HG03460 (cell line): ENCODE measurements at regions not wholly inside any gene's neighbourhood (a gene's known extent, or its start where the extent isn't known, plus 50 kb on each side); places are given as distances from the start of the nearest gene placed in this dataset.

Experiments used
- ATAC-seq: cut with Tn5 transposase; IDR thresholded peaks from one replicate; pipeline ENCODE4 v1.9.1; 2021; ENCODE audit not compliant: unreplicated experiment

DNA sequence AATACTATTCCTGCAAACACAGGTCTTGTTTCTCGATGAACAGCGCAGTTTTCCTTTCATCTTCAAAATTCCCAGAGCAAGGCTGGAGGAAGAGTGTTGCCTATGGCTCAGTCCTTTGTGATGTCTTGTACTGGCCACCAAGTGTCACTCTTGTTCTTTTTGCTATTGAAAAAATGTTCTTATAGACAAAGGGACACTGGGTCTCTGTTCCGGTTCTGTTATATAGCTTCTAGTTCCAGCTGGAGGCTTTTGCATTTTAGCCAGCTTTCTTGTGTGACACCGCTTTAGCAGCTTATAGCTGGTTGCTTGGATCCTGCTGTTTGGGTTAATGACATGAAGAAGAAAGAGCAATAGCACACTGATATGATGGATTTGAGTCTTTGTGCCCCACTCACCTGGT, 343.7 kb upstream of the KCNN2 start:
- no peak for ATAC-seq

DNA sequence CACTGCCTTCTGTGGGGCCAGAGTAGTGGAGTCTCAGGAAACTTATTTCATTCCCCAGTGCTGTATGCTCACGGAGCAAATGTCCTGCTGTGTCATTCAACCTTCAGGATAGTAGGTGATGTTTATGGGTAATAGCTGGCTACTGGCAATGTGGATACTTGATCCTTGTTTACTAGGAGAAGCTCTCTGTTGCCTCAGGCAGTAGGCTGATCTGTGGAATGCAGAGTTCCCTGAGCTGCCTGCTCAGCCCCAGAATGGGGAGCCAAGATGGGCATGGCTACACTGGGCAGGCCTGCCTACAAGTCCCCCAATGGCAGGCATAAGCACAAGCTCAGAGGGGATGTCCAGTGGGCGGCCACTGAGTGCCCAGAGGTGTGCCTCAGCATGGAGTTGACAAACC, 323.1 kb upstream of the KCNN2 start:
- ATAC-seq, result no peak

DNA sequence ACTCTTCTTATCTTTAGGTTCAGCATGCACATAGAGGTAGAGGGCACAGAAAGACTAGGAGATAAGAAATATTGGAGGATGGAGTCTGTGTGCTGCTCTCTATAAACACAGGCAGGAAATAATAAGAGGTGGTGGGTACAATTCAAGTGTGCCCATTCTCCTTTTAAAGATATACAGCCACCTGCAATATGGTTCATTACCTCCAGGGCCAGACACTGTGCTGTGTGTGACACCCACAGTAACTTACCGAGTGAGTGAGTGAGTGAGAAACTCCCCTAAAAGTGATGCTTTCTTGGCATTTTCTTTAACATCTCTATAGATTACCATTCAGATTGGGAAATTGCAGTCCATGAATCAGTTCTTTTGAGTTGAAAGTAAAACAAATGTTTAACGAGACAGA, 311.8 kb upstream of the KCNN2 start:
- no peak for ATAC-seq

DNA sequence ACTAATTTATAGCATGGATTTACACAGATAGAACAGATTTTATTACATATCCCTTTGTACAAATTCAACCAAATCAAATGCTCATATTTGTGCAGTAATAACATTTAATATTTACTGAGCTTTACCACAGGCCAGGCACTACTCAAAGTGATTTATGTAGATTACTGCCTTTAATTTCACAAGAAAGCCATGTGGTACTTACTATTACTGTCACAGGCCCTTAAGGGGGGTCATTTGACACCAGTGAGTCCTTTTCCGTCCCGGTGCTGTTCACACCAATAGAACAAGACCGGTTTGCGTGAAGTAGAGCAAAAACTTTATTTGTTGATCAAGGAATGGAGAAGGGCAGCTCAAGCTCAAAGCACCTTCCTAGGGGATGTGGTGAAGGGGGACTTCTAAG, 308.5 kb upstream of the KCNN2 start:
- no peak for ATAC-seq

DNA sequence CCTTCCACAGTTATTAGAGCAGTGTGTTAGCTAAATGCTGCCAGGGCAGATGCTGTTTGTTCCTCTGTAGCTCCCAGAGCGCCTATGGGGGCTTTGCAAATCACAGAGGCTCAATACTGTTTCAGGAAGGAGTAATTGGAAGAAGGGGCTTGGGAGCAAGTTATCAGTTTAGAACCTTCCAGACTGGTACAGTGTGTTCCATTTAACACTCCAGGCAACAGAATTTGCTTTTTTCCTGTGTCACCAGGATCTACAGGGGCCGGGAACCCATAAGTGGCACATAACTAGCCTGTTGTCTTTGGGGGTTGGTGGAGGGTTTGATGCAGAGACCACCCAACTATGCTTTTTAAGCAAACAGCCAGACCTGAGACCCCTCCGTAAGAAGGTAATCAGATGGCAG, 307.3 kb upstream of the KCNN2 start:
- ATAC-seq, result no peak

DNA sequence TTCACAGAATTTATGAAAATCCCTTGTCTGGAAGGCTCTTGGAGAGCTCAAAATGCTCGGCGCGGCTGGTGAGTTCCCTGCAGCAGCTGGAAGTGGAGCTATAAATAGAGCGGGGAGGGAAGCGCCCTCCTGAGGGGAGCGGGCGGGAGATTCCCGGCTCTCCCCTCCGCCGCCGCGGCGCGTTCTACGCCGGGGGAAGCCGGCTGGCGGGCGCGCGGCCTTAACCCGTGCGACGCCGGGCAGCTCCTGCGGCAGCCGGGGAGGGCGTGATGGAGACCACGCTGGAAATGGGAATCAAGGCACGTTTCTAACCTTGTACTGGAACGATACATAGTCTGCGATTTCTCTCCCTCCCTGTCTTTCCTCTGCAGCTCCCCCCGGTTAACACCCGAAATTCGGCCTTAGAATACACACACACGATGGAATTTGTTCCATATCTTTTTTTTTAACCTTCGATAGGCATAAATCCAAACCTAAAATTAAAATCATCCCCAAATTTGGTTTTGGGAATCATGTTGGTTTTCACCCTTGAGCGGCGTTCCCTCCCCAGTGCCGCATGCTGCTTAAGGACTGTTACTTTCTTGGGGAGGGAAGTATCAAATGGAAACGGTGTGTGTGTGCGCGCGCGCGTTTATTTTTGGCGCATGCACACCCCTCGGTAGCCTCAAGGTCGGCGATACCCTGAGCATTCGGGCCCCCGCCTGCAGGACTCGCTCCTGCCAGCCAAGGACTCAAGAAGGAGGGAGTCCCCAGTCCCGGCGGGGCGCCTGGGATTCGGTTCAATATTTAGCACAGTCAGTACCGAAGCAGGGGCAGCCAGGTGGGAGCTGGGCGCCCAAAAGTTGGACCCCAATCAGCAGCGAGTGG, 306.3 kb upstream of the KCNN2 start:
- no peak for ATAC-seq

DNA sequence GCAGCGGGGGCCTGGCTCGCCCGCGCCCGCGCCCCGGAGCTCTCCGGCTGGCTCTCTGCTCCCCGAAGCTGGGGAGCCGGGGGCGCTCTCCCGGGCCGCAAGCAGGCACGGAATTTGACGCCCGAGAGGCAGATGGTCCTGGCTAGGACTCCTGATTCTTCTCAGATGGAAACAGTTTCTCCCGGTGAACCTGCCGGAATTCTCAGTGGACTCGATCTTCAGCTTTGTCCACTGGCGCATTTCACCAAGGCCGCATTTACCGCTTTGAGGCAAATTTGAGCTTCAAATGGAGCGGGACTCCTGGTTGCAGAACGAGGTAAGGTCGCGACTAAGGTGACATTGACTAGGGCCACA, 305.7 kb upstream of the KCNN2 start:
- no peak for ATAC-seq

DNA sequence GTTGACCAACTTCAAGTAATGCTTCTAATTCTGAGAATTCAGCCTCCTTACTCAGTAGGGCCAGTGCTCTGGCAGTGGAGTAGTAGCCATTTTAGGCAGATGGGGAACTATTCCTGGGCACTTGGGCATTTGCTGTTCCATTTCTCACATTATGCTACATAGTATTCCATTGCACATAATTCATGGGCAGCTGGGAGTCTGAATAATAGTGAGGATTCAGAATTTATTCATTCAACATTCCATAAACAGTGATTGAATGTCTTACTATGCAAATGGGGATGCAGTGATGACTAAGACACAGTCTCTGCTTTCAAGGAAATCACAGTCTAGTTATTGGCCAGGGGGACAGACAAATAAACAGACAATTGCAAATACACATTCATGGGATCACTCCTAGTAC, 301.0 kb upstream of the KCNN2 start:
- no peak for ATAC-seq

DNA sequence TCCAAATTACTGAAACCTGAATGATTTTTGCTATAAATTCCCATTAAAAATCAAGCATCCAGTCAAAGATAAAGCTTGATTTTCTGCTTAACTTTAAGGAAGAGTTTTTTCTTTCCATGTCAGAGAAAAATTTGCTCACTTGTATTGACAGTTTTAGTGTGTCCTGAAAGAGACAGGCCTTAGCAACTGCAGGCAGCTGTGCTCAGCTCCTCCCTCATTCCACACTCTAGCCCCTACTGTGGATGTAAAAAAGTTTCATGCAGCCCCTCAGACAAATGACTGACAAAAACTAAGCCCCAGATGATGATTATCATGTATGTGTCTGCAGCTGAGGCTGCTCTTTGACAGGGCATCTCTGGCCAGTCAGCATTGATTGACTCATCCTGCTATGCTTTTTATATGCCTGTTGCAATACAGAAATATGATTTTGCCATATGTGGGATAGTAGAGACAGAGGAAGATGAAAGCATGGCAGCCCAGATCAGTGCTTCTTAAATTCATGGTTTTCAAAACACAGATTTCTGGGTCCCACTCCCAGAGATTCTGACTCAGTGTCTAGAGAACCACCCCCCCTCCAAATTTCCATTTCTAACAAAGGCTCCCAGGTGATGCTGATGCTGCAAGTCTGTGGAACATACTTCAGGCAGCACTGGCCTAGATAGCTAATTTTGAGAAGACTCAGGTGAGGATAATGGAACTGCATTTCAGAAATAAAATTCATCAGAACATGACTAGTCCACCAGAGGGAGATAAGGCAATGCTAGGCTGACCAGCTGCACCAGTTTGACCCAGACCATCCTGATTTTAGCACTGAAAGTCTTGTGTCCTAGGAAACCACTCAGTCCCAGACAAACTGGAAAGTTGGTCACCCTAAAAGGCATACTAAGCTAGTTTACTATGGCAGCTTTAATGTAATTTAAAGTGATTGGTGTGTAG, 298.7 kb upstream of the KCNN2 start:
- no peak for ATAC-seq

DNA sequence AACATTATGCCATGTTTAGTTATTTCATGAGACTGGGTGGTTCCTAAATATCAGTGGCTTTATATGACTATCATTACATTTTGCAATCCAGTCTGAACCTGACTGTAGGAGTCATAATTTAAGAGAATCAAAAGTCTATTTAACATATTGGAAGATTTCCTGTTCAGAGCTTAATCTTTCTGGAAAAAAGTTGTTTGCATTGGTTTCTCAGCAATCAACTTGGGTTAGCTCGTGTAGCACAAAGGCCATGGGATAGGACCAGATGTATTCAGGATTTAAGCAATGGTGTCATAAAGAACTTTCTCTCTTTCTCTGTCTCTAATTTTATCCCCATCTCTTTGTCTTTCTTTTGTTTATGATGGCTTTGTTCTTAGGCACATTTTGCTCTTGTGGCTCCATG, 296.0 kb upstream of the KCNN2 start:
- no peak for ATAC-seq

DNA sequence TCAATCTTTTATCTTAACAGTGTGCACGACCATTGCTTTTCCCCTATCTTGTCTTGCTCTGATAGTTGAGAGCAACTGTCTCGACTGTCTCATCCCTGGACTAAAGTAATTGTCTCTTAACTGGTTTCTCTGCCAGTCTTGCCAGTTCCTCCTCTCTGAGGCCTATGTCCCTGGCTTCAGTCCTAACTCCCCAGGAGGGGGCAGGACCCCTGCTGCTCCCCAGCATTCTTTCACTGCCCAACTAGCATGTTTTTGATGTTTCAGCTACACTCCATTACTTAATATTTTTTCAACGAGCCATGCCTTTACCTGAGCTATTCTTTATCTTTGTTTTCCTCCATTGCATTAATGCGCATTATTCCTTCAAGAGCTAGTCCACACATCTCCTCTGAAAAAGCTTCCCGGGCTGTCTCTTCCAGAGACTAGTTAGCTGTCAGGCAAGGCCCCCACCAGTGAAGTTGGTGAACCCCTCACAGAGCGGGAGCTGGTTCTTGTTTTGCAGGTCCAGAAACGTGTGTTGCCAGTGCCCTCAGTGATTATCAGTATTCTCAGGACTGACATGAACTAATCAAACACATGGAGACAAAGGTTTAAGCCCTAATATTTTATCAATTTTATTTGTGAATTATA, 291.7 kb upstream of the KCNN2 start:
- no peak for ATAC-seq

DNA sequence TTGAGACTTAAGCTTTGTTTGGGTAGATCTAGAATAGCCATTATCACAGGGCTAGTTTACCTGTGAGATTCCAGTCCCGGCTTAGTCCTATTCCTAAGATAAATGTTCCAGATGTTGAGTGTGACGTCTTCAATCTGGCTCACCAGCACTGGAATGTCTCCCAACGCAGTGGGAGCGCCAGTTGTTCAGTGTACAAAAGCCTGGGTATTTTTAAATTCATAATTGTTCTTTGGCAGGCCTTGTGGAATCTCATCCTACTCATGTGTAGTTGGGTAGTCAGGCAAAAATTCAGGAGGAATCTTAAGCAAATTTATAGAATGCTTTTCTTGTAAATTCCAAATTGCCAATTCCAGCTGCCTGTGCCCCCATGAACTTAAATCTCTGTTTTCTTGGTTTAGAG, 272.6 kb upstream of the KCNN2 start:
- no peak for ATAC-seq

DNA sequence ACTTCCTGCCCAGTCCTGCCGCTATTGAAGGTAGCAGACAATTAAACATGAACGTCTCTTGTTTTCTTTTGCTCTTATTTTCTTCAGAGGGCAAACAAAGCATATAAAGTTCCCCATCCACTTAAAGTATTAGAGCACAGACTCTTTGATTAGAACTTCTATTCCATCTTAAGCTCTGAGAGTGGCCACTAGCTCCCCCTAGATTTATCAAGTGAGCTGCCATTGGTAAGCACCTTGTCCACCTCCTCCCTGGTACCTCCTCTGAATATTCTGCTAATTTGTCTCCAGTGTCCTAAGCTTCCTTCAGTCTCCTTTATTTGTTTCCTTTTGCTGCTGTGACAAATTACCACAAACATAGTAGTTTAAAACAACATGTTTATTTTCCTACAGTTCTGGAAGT, 264.3 kb upstream of the KCNN2 start:
- ATAC-seq, result no peak

DNA sequence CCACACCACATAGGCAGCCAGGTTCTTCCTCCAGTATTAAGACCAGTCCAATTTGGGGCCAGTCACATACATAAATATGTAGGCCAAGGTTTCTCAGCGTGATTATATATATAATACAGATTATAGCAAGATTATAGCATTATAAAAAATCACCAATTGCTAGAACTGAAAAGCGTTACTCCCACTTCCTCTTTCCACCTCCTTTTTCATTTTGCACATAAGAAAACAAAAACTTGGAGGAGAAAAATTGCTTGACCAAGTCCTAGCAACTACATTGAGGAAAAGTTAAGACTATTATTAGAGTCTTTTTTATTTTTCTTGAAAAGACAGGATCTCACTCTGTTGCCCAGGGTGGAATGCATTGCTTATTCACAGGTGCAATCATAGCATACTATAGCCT, 262.7 kb upstream of the KCNN2 start:
- no peak for ATAC-seq

DNA sequence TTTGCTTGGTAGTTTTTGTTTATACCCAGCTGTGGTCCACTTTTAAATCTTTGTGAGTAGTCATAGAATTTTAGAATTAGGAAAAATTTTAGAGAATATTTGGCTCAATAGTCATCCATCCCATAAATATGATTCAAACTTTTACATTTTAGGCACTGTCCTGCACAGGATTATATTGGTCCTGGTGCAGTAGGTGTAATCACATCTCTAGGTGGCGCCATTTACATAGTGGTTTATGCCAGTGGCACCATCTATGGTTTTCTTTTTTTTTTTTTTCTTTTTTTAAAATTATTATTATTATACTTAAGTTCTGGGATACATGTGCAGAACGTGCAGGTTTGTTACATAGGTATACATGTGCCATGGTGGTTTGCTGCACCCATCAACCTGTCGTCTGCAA, 260.7 kb upstream of the KCNN2 start:
- ATAC-seq, result peak; percentile 77

DNA sequence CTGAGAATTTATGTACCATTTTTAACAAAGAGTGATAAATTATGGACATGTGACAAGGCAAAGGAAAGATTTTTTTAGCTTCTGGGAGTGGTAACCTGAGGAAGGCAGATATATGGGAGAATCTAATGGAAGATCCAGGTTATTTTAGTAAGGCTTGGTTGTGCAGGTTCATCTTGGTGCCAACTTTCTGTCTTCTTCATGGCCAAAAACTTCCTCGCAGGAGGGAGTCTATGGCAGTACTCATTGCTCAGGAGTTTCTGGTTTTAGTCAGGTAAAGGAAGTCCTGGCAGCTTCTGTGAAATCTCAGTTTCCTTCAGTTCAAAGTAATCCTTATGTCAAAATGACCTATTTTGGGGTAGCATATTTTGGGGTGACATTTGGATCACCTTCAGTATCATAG, 248.3 kb upstream of the KCNN2 start:
- no peak for ATAC-seq

DNA sequence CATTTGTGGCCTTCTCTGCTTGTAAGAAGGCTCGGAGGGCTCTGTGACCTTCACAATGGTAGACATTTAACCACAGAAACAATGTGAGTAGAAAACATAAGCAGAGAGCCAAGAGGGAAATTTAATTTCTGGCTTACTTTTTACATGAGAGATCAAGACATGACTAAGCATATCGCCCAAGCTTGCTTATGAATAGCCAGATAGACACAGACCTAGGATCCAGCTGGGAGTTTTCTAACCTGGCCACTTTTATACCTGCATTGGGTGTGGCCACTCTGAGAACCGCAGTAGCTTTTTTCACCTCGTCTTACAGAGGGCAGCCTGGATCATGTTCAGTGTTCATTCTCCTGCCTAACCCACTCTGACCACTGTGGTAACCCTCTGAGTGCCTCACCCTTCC, 244.9 kb upstream of the KCNN2 start:
- no peak for ATAC-seq

DNA sequence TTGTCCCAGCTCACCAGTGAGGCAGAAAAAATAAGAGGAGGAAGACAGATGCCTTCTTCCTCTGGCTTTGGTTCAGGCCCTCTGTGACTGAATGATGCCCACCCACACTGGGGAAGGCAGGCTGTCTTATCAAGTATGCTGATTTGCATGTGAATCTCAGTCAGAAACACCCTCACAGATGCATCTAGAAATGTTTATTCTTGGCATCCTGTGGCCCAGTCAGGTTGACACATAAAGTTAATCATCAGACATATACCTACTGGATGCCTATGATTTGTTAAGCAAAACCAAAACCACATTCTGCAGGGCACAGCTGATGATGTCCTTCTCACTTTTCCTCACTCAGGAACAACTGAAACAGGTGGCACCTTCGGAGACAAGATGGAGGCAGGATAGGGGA, 243.4 kb upstream of the KCNN2 start:
- ATAC-seq, result peak; percentile 59

DNA sequence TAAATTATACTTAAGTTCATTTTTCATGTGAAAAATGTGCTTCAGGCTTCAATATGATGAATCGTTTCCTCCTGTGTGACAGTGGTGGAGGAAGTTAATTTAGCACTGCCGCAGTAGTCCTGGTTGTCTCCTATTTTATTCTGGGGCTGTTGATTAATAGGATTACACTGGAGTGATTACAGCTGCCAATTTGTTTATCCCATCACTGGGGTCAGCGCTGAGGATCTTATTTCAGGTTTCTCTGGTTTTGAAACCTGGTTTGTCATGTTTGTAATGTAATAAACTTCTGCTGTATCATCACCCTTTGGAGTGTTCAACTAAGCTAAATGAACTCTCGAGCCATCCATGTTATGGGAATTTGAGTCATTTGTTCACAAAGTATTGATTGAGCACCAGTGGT, 241.7 kb upstream of the KCNN2 start:
- ATAC-seq, result no peak

DNA sequence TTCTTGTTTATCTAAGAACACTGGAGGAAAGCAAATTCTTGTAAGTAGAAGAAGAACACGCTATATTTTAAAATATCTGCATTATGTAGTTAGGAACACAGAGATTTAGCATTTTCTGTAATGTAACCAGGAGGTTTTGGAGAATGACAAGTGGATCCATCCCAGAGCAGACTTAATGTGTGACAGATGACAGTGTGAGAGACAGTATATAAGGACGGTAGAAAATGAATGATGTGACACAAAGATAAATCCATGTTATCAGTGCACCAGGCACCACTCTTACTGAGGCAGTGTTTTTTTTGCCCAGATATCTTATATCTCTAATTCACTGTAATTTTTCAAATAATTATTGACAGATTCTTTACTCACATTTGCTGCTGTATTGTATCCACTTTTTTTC, 239.0 kb upstream of the KCNN2 start:
- ATAC-seq, result no peak

DNA sequence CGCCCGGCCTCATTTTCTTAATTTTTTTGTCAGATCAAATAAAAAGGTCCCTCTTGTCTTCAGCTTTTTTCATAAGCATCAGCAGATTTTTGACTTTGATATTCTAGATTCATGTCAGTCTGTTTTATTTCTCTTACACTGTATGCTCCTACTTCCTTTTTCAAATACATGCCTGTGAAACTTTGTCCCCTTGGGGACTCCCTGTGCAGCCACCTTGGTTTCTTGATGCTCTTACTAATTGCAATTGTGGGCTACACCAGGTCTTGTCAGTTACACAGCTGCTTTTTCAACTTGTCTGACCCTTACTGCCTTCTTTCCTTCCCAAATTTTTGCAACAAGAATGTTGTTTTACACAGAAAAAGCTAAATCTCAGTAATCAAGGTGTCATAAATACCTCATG, 238.2 kb upstream of the KCNN2 start:
- ATAC-seq, result no peak

DNA sequence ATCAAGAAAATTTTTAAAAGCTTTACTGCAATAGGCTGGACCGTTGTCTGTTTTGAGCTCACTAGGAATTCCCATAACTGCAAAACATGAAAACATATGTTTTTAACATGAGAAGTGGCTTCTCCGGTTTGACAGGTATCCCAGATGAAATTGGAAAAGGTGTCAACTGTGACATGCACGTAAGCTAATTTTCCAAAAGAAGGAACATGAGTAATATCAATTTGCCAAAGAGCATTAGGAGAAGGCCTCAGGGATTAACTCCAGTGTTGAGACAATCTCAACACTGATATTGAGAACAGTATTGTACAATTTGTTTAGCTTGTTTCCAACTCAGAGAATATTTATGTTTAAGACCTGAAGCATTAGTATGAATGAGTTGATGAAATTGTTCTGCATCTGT, 215.5 kb upstream of the KCNN2 start:
- no peak for ATAC-seq
